Stimulated activated CD4-positive, alpha-beta T cell treated with anti-CD3 and anti-CD28 coated beads, Interleukin-4, amount 100 ng/mL, for 48 hours (primary cell): ENCODE measurements at regions not wholly inside any gene's neighbourhood (a gene's known extent, or its start where the extent isn't known, plus 50 kb on each side); places are given as distances from the start of the nearest gene placed in this dataset.
"Not testable (repeated sequence)": the region's sequence is repeated elsewhere in the genome, so short reads cannot be mapped to it uniquely, and the experiment has no call there.

Experiments used
- DNase-seq, 2 donors: peaks; one replicate each; pipeline ENCODE4 v3.0.0-alpha.2; 2020; ENCODE audit warnings: low read depth in 2 of 2

- no peak for DNase-seq
Observed at GRCh38 chr5:18238321-18238720, 604.1 kb downstream of the TAF11L14 start.

- DNase-seq: no peak
Observed at GRCh38 chr5:18240971-18241370, 606.7 kb downstream of the TAF11L14 start.

- no peak for DNase-seq
Observed at GRCh38 chr5:18243846-18244245, 609.6 kb downstream of the TAF11L14 start.

- no peak for DNase-seq
Observed at GRCh38 chr5:18244309-18244708, 610.0 kb downstream of the TAF11L14 start.

- no peak for DNase-seq
Observed at GRCh38 chr5:18252559-18252958, 618.3 kb downstream of the TAF11L14 start.

- DNase-seq: no peak
Observed at GRCh38 chr5:18264126-18264882, 630.0 kb downstream of the TAF11L14 start.

GRCh38 chr5:18270635-18271338 lies 636.5 kb downstream of the TAF11L14 start:
- DNase-seq: no peak

GRCh38 chr5:18276939-18277338 lies 642.7 kb downstream of the TAF11L14 start:
- DNase-seq: no peak

- DNase-seq: no peak
Observed at GRCh38 chr5:18281947-18282581, 647.8 kb downstream of the TAF11L14 start.

GRCh38 chr5:18285257-18285656 lies 651.0 kb downstream of the TAF11L14 start:
- DNase-seq: no peak

- DNase-seq: no peak
Observed at GRCh38 chr5:18292146-18292545, 657.9 kb downstream of the TAF11L14 start.

GRCh38 chr5:18295696-18296095 lies 661.4 kb downstream of the TAF11L14 start:
- not testable (repeated sequence) for DNase-seq

GRCh38 chr5:18299166-18299565 lies 664.9 kb downstream of the TAF11L14 start:
- DNase-seq: no peak

GRCh38 chr5:18305288-18305924 lies 671.1 kb downstream of the TAF11L14 start:
- DNase-seq: no peak

GRCh38 chr5:18311266-18311665 lies 677.0 kb downstream of the TAF11L14 start:
- no peak for DNase-seq

- DNase-seq: no peak
Observed at GRCh38 chr5:18312016-18312415, 677.8 kb downstream of the TAF11L14 start.

GRCh38 chr5:18314192-18314778 lies 680.0 kb downstream of the TAF11L14 start:
- DNase-seq: peak in 1 of 2 donors; percentile 1

- no peak for DNase-seq
Observed at GRCh38 chr5:18321262-18321942, 687.1 kb downstream of the TAF11L14 start.

- no peak for DNase-seq
Observed at GRCh38 chr5:18323891-18324290, 689.6 kb downstream of the TAF11L14 start.

GRCh38 chr5:18325431-18325830 lies 691.2 kb downstream of the TAF11L14 start:
- no peak for DNase-seq

- no peak for DNase-seq
Observed at GRCh38 chr5:18329328-18329727, 695.1 kb downstream of the TAF11L14 start.
